HG03095 (cell line): ENCODE measurements at regions not wholly inside any gene's neighbourhood (a gene's known extent, or its start where the extent isn't known, plus 50 kb on each side); places are given as distances from the start of the nearest gene placed in this dataset.
"Not testable (repeated sequence)": the region's sequence is repeated elsewhere in the genome, so short reads cannot be mapped to it uniquely, and the experiment has no call there.

Experiments
- ATAC-seq: cut with Tn5 transposase; IDR thresholded peaks from one replicate; pipeline ENCODE4 v1.9.1; 2021; ENCODE audit warnings: moderate library complexity; ENCODE audit not compliant: unreplicated experiment

- no peak for ATAC-seq
Observed at GRCh38 chr1:213452501-213452900, 401.5 kb downstream of the RPS6KC1 start.

GRCh38 chr1:213457186-213457585, 406.1 kb downstream of the RPS6KC1 start:
- ATAC-seq: no peak

- no peak for ATAC-seq
Observed at GRCh38 chr1:213457733-213458132, 406.7 kb downstream of the RPS6KC1 start.

- not testable (repeated sequence) for ATAC-seq
Observed at GRCh38 chr1:213462374-213462773, 411.3 kb downstream of the RPS6KC1 start.

GRCh38 chr1:213464786-213465460, 413.9 kb downstream of the RPS6KC1 start:
- ATAC-seq: no peak

GRCh38 chr1:213466541-213466940, 415.5 kb downstream of the RPS6KC1 start:
- ATAC-seq: no peak

- ATAC-seq: no peak
Observed at GRCh38 chr1:213474054-213474453, 423.0 kb downstream of the RPS6KC1 start.

GRCh38 chr1:213481395-213481794, 430.4 kb downstream of the RPS6KC1 start:
- no peak for ATAC-seq

- no peak for ATAC-seq
Observed at GRCh38 chr1:213484333-213484732, 433.3 kb downstream of the RPS6KC1 start.

- ATAC-seq: no peak
Observed at GRCh38 chr1:213484758-213485157, 433.7 kb downstream of the RPS6KC1 start.

GRCh38 chr1:213486488-213486887, 435.4 kb downstream of the RPS6KC1 start:
- ATAC-seq: no peak

- ATAC-seq: no peak
Observed at GRCh38 chr1:213491468-213491867, 440.4 kb downstream of the RPS6KC1 start.

GRCh38 chr1:213492161-213493041, 441.4 kb downstream of the RPS6KC1 start:
- ATAC-seq: no peak

GRCh38 chr1:213499444-213499843, 448.4 kb downstream of the RPS6KC1 start:
- no peak for ATAC-seq

- no peak for ATAC-seq
Observed at GRCh38 chr1:213507472-213508223, 456.6 kb downstream of the RPS6KC1 start.

- no peak for ATAC-seq
Observed at GRCh38 chr1:213511173-213511572, 460.1 kb downstream of the RPS6KC1 start.

- no peak for ATAC-seq
Observed at GRCh38 chr1:213512316-213512715, 461.3 kb downstream of the RPS6KC1 start.

GRCh38 chr1:213513006-213513405, 462.0 kb downstream of the RPS6KC1 start:
- no peak for ATAC-seq

- not testable (repeated sequence) for ATAC-seq
Observed at GRCh38 chr1:213514408-213515179, 463.6 kb downstream of the RPS6KC1 start.

GRCh38 chr1:213519098-213519497, 468.1 kb downstream of the RPS6KC1 start:
- ATAC-seq: no peak

- no peak for ATAC-seq
Observed at GRCh38 chr1:213521206-213521605, 466.6 kb upstream of the PROX1 start.
